DOHH2 (cell line): ENCODE measurements at regions not wholly inside any gene's neighbourhood (a gene's known extent, or its start where the extent isn't known, plus 50 kb on each side); places are given as distances from the start of the nearest gene placed in this dataset.

ENCODE experiments used
- CTCF ChIP-seq: fragments of 200-600 bp; sonication (generic); IDR thresholded peaks from one replicate; pipeline ENCODE4 v1.5.1; 2014; ENCODE audit warnings: antibody characterized with exemption, mild to moderate bottlenecking, low read depth, low read length; ENCODE audit not compliant: poor library complexity, severe bottlenecking
- EZH2phosphoT487 ChIP-seq: fragments of 200-600 bp; sonication (generic); IDR thresholded peaks from 2 replicates; pipeline ENCODE4 v1.6.1; 2017; ENCODE audit warnings: borderline replicate concordance, mild to moderate bottlenecking, antibody characterized with exemption, low read length, moderate library complexity, mixed read lengths

- no peak for TF ChIP-seq CTCF
- no peak for TF ChIP-seq EZH2phosphoT487
Observed at GRCh38 chrX:97714072-97714471, 830.4 kb downstream of the RPA4 start.
